SIG-M5 treated with dmso at 0.1 percent for 504 hours (cell line): ENCODE measurements at regions not wholly inside any gene's neighbourhood (a gene's known extent, or its start where the extent isn't known, plus 50 kb on each side); places are given as distances from the start of the nearest gene placed in this dataset.

Source experiments
- DNase-seq: peaks from one replicate; lab custom pipeline; 2025; ENCODE audit not compliant: unreplicated experiment; lab: John Stamatoyannopoulos, UW

DNA sequence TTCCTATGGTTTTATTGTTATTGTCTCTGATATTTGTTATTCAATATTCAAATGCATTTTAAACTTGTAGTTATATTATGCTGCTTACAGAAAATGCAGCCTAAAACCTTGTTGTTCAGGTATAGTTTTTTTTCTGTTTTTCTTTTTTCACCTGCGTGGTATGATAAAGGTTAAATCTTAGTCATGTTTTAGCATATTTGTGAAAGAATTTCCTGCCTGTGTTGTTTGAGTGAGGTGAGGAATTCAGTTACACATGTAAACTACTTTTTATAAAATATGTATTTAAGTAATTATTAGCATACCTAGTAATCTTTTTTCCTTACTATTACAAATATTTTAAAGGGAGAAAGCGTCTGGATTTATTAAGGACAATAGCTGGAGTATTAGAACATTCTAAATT lies 90.0 kb upstream of the NAALADL2 start:
- DNase-seq: no peak

DNA sequence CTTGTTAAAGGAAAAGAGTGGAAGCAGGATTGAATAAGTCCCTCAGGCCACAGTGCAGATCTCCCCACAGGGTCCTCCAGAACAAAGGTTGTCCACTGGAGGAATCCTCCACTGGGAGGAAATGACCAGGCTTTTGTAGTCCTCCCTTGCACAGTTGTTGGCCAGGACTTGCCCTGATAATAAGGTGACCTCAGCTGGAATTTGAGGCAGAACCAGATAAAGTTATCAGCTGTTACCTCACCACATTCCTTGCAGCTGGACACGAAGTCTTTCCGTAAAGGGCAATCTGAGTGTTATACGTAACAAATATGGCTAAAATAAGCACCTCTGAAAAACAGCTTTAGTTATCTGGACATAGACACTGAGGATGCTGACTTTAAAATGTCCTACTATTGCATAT lies 83.5 kb upstream of the NAALADL2 start:
- DNase-seq: no peak

DNA sequence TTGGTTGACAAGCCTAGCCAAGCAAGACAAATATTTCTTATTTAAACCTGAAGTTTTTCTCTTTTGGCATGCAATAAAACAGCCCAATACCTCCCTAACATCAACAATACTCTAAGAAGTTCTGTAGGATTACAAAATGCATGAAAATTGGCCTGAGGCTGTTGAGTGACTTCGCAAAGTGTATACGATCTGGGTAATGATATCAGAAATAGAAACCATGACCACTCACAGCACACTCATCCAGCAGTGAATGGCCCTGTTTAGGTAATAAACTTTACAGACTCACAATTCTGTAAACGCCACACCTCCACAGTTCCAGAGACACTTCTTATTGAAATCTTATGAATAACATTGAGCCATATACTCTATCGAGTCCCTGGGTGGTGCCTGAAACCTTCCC lies 83.0 kb upstream of the NAALADL2 start:
- no peak for DNase-seq

DNA sequence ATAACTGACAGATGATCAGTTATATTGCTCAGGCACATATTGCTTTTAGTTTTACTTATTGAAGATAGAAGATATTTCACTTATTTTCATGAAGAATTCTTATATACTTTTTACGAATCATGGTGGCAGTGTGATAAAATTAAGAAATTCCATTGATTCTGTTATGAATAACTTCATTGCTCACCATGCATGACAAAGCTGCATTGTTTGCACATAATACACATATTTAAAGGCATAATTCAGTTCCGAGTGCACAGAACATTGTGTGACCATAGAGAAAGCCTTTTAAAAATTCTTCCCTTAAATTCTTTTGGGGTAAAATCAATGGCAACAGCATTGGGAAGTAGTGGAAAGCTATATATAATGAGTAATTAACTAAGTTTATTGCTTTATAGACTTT lies 82.5 kb upstream of the NAALADL2 start:
- DNase-seq: no peak

DNA sequence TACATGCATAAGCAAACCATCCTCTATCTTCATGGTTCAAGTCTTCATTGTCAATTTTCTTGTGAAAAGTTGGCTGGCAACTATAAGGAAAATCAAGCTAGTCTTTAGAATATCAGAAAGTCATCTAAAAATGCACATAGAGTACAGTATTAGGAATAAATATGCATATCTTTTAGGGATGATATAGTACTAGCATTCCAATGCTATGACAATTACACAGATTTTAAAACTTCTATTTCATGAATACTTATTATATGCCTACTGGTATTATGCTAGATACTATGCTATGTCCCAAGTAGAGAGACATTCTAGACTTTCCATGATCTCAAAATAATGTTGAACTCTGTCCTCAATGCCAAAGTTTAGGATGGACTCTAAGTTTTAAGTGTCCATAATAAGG lies 81.3 kb upstream of the NAALADL2 start:
- DNase-seq: no peak

DNA sequence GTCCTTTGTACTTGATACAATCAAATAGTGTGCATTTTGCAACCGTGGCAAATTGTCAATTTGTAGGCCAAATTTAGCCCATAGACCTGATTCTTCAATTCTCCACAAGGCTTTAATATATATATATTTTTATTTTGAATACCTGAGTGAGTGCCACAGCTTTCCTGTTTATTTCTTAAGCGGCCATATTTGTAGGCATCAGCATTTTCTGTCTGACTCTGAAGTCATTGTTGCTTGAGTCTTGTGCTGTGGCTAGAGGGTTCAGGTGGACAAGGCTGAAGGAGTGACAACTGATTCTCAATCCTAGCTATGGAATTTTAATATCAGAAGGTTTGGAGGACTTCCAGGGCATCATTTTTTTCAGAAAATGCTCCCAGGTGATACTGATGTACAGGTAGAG lies 75.6 kb upstream of the NAALADL2 start:
- DNase-seq: no peak

DNA sequence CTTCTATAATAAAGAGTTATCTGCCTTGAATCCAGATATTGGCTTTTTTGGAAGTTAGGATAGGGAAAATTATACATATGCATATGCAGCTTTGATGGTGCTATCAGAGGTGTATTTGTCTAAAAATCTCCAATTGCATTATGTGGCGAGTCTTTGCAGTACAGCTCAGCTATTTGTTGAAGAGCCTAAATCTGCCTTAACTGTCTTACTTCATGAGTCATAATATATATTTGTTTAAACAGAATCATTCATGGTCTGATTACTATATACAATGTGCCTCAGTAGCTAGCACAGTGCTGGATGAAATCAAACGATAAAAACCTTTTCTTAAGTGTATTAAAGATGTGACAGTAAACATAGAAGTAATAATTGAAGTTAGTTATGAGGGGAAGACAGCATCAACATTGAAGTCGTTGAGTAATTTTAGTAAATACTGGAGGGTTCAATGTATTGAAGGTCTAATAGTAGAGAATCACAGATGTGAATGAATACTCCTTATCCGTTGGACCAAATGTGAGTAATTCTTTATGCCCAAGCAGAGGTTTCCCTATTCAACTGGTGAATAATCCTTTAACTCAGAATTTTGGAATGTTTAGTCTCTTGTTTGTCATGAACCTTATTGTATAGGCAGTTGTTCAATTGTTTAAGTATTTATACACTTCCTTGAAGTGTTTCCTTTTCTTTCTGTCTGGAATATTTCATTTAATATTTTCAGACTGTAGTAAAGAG lies 74.8 kb upstream of the NAALADL2 start:
- DNase-seq: no peak

DNA sequence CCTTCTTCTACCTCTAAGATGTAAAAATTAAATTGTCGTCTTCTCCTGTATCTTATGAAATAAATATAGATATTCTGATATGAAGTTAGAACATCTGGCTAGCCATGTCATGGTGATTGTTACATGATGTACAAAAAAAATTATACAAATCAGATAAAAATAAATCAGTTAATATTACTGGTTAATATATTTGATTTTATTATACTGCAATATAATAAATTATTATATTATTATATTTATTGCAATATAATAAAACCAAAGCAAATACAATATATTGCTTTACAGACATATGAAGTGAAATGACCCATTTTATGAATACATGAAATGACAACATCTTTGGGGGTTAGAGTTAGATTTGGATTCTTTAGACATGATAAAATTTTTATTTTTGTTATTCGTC lies 72.3 kb upstream of the NAALADL2 start:
- DNase-seq: no peak

DNA sequence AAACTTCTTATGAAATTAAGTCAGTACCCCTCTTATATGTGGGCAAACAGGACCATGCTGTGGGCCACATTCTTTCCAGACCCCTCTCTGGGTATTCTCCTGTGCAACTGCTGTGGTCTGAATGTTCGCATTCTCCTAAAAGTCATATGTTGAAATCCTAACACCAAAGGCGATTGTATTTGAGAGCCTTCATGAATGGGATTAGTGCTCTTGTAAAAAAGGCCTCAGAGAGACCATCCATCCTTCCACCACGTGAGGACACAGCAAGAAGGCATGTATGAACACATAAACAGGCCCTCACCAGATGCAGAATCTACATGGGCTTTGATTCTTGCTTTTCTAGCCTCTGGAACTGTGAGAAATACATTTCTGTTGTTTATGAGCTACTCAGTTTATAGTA lies 68.0 kb upstream of the NAALADL2 start:
- DNase-seq: no peak

DNA sequence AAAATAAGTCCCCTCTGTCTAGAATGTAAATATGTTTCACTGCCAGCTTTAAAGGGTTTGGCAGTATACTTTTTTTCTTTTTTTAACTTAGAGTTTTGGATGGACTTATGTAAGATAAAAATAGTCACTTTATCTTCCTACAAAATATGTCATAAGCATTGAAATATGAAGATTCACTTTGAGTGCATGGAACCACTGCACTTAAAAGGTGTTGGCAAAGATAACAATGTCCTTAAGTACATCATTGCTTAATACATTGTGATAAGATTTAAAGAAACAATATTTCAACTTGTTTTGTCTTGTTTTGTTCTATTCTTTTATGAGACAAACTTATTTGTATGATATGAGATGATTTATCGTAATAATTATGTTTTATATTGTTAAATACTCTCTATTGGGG lies 66.3 kb upstream of the NAALADL2 start:
- DNase-seq: no peak
